ENCODE measurements at regions not wholly inside any gene's neighbourhood (a gene's known extent, or its start where the extent isn't known, plus 50 kb on each side); places are given as distances from the start of the nearest gene placed in this dataset.

- no peaks in the 10 kb centered on the region for H3K27me3 Mint-ChIP-seq
- no peaks in the 10 kb centered on the region for H3K4me1 Mint-ChIP-seq (ENCODE audit: low read depth)
- H3K4me3 Mint-ChIP-seq, result no peak overlapping the region
- no peak overlapping the region for H3K27ac Mint-ChIP-seq
- no peaks in the 10 kb centered on the region for H3K36me3 Mint-ChIP-seq (ENCODE audit: low read depth)
- peaks cover 4% of the 10 kb centered on the region for H3K9me3 Mint-ChIP-seq
Measured at GRCh38 chr14:53456931-53457330, 303.8 kb upstream of the DDHD1 start.

- no peak overlapping the region for H3K4me3 Mint-ChIP-seq
- no peaks in the 10 kb centered on the region for H3K27me3 Mint-ChIP-seq
- H3K4me1 Mint-ChIP-seq (ENCODE audit: low read depth), result no peaks in the 10 kb centered on the region
- no peaks in the 10 kb centered on the region for H3K9me3 Mint-ChIP-seq
- H3K27ac Mint-ChIP-seq, result no peak overlapping the region
- H3K36me3 Mint-ChIP-seq (ENCODE audit: low read depth), result no peaks in the 10 kb centered on the region
Measured at GRCh38 chr14:53452005-53452673, 299.0 kb upstream of the DDHD1 start.

GRCh38 chr14:53450871-53451270, 297.7 kb upstream of the DDHD1 start:
- Mint-ChIP-seq H3K9me3 (no peaks in the 10 kb centered on the region), H3K4me3 (no peak overlapping the region), H3K4me1 (ENCODE audit: low read depth) (no peaks in the 10 kb centered on the region), H3K27ac (no peak overlapping the region), H3K27me3 (no peaks in the 10 kb centered on the region), H3K36me3 (ENCODE audit: low read depth) (no peaks in the 10 kb centered on the region)

GRCh38 chr14:53448682-53449081, 295.6 kb upstream of the DDHD1 start:
- no peaks in the 10 kb centered on the region for H3K4me1 Mint-ChIP-seq (ENCODE audit: low read depth)
- no peaks in the 10 kb centered on the region for H3K36me3 Mint-ChIP-seq (ENCODE audit: low read depth)
- no peaks in the 10 kb centered on the region for H3K27me3 Mint-ChIP-seq
- no peaks in the 10 kb centered on the region for H3K9me3 Mint-ChIP-seq
- no peak overlapping the region for H3K27ac Mint-ChIP-seq
- H3K4me3 Mint-ChIP-seq, result no peak overlapping the region

DNA sequence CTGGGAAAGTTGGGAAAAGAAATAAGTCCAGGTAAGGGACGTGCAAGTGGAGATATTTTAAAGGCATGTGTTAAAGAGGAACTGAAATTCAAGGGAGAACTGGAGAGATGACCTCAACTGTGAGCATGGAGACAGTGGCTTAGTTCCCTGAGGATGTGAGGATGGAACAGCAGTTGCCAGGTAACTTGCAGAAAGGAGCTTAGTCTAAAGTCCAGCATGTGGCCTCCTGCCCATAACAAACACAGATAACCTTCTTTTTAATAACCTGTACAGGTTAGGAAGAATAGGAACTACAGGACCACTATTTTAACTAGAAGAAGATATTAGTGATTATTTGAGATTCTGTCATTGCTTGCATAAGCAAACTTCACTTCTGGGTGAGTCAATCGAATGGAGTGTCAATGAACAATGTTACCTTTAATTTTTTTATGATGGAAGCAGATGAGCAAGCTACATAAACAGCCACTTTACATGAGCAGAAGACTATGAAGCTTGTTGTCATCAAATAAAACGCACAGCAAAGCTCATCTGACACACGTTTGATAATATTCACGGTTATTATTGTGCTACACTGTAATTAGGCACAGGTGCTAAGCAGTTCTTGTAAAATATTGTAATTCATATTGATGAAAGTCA, 291.7 kb upstream of the DDHD1 start:
- Mint-ChIP-seq H3K27me3 (no peaks in the 10 kb centered on the region), H3K36me3 (ENCODE audit: low read depth) (no peaks in the 10 kb centered on the region), H3K27ac (no peak overlapping the region), H3K4me1 (ENCODE audit: low read depth) (no peaks in the 10 kb centered on the region), H3K9me3 (no peaks in the 10 kb centered on the region), H3K4me3 (no peak overlapping the region)

DNA sequence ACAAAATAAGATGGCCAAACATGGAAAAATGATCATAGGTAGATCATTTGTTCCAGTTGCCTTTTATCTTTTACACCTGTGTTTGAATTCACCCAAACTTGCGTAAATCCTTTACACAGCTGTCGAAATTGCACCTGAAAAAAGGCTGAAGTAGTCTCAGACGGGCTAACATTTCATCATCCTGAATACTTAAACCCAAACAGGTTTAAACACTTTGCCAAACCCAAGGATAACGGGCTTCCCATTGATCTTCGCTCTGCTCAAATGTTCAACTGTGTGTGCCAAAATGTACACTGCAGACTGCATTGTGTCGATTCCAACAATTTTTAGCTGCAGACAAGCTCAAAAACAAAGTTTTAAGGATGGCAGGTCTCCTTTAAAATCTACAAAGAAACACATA, 288.7 kb upstream of the DDHD1 start:
- Mint-ChIP-seq H3K36me3 (ENCODE audit: low read depth) (no peaks in the 10 kb centered on the region), H3K4me1 (ENCODE audit: low read depth) (no peaks in the 10 kb centered on the region), H3K27me3 (no peaks in the 10 kb centered on the region), H3K27ac (no peak overlapping the region), H3K4me3 (no peak overlapping the region), H3K9me3 (peaks cover 6% of the 10 kb centered on the region)

DNA sequence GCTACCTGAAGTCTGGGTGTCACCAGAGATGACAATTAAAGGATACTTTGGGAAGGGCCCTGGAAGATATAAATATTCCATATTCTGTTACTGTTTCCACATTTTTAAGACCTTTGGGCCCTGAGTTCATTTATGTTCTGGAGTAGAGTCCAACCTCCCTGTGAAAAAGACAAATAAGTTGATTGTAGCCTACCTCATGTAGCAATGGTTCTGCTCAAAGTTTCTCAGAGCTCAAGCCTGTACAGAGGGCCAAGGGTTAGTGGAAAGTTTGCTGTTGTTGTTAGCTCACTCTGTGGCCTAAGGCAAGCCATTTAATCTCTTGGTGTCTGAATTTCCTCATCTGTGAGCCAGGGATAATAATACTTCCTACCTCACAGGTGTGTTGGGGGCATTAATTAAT, 284.7 kb upstream of the DDHD1 start:
- no peaks in the 10 kb centered on the region for H3K4me1 Mint-ChIP-seq (ENCODE audit: low read depth)
- H3K27me3 Mint-ChIP-seq, result no peaks in the 10 kb centered on the region

DNA sequence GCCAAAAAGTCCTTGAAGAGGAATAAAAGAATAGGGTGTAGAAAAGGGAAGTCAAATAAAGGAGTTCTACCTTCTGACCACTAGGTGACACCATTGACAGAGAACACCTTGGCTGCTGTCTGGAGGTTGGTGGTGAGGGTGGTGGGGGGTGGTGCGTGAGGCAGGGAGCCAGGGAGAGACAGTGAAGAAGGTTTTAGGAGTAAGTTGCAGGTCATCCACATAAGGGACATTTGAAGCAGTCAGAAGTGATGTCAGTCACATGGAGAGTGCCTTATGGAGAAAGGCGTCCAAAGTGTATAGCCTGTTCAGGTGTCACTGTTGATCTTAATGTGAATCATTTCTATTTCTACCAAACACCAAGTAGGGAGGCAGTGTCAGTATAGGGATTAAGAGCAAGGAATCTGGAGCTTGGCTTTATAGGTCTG, 279.3 kb upstream of the DDHD1 start:
- Mint-ChIP-seq H3K9me3 (peaks cover 4% of the 10 kb centered on the region), H3K36me3 (ENCODE audit: low read depth) (no peaks in the 10 kb centered on the region), H3K27ac (no peak overlapping the region), H3K4me3 (no peak overlapping the region), H3K27me3 (no peaks in the 10 kb centered on the region), H3K4me1 (ENCODE audit: low read depth) (no peaks in the 10 kb centered on the region)

More for the DNA sequence above, 284.7 kb upstream of the DDHD1 start:
- H3K9me3 Mint-ChIP-seq, result peaks cover 6% of the 10 kb centered on the region
- H3K36me3 Mint-ChIP-seq (ENCODE audit: low read depth), result no peaks in the 10 kb centered on the region
- H3K27ac Mint-ChIP-seq, result no peak overlapping the region
- H3K4me3 Mint-ChIP-seq, result no peak overlapping the region

DNA sequence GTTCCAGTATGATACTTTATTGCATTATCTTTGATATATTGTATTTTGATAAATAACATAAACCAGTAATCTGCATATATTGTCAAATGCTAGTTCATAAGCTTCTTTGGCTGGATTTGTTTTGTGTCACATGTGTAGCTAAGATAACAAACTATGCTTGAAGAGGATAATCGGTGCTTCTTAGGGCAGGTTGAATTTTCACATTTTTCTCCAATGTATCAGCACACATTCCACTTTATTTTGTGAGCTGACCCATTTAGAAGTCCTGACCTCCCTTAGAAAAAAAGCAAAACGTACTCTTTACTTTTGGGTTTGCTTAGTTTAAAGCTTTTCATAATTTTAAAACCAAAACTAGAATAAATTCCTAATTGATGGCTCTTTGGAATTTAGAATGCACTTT, 277.7 kb upstream of the DDHD1 start:
- Mint-ChIP-seq H3K36me3 (ENCODE audit: low read depth) (no peaks in the 10 kb centered on the region), H3K4me1 (ENCODE audit: low read depth) (no peaks in the 10 kb centered on the region), H3K9me3 (peaks cover 11% of the 10 kb centered on the region), H3K27me3 (no peaks in the 10 kb centered on the region), H3K27ac (no peak overlapping the region), H3K4me3 (no peak overlapping the region)

DNA sequence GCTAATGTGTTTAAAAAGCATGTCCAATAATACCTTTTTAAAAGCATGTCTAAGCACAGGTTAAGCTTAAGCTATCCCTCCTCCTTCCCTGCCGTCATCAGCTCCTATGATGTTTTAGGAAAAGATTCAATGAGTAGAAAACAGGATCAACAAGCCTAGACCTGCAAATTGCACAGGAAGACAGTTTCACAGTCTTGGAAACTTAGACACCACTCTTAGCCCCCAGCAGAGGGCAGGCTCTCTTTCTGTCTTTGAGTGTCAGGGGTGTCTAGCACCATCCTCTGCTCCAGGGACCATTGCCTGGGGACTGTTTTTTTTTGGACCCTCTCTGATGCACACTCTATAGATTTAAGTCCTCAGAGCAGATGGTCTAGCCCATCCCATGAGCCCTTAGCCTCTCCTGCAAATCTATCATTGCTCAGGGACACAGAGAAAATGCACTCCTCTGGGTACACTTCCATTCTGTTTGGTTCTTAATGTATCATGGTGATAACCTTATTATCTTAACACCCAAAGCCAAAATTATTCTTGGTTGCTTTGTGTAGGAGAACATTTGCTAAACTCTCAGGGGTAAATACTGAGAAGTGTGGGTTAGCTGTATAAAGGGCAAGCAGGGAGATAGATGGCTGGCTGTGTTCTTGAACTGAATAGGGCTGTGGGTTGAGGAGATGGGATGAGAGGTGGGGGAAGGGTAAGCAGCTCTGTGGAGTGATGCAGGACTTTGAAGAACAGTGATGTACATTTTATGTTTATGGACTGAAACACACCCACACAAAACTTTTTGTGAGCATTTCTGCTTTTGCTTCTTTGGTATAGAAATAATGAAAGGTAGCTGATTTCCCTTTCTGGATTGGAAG, 259.9 kb upstream of the DDHD1 start:
- peaks cover 21% of the 10 kb centered on the region for H3K9me3 Mint-ChIP-seq
- no peaks in the 10 kb centered on the region for H3K4me1 Mint-ChIP-seq (ENCODE audit: low read depth)
- H3K4me3 Mint-ChIP-seq, result no peak overlapping the region
- no peaks in the 10 kb centered on the region for H3K36me3 Mint-ChIP-seq (ENCODE audit: low read depth)
- no peaks in the 10 kb centered on the region for H3K27me3 Mint-ChIP-seq
- H3K27ac Mint-ChIP-seq, result no peak overlapping the region

- Mint-ChIP-seq H3K36me3 (ENCODE audit: low read depth) (no peaks in the 10 kb centered on the region), H3K27ac (no peak overlapping the region), H3K4me3 (no peak overlapping the region), H3K9me3 (peaks cover 4% of the 10 kb centered on the region), H3K27me3 (no peaks in the 10 kb centered on the region), H3K4me1 (ENCODE audit: low read depth) (no peaks in the 10 kb centered on the region)
Measured at GRCh38 chr14:53411125-53411524, 258.0 kb upstream of the DDHD1 start.

DNA sequence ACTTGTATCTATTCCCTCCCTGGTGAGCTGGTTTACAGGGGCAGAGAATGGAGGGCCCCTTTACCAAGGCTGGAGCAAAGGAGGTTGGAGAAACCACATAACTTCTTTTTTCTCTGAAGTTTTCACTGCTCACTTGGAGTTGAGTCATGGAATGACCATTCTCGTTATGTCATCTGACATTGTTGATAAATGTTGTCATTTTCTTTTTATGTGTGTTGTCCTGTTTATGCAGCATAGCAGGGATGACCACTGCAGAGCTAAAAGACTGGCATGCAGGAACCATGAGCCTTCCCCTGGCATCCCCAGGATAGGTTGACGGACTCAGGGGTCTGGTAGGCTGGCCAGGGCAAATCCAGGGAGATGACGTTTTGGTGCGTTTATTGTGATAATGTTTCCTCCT, 256.8 kb upstream of the DDHD1 start:
- Mint-ChIP-seq H3K9me3 (no peaks in the 10 kb centered on the region), H3K27me3 (no peaks in the 10 kb centered on the region), H3K4me1 (ENCODE audit: low read depth) (no peaks in the 10 kb centered on the region), H3K27ac (no peak overlapping the region), H3K4me3 (no peak overlapping the region), H3K36me3 (ENCODE audit: low read depth) (no peaks in the 10 kb centered on the region)

DNA sequence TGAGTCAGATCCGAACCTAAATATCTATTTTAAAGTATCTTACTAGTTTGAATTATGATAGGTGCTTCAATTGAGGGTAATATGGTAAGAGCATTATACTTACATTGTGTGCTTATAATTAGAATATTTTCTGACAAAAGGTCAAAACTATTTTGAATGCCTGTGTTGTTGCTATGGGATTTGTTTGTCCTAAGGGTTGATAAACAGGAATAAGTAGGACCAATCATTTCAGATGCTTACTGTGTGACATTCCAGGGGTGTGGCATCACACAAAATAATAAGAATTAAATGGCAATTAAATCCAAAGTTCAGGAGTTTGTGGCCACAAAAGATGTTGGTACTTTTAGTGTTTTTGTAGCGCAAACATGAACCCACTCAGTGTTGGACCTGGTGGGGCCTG, 256.2 kb upstream of the DDHD1 start:
- Mint-ChIP-seq H3K36me3 (ENCODE audit: low read depth) (no peaks in the 10 kb centered on the region), H3K4me3 (no peak overlapping the region), H3K27me3 (no peaks in the 10 kb centered on the region), H3K9me3 (no peaks in the 10 kb centered on the region), H3K27ac (no peak overlapping the region), H3K4me1 (ENCODE audit: low read depth) (no peaks in the 10 kb centered on the region)

GRCh38 chr14:53408175-53408879, 255.2 kb upstream of the DDHD1 start:
- Mint-ChIP-seq H3K4me3 (no peak overlapping the region), H3K27ac (no peak overlapping the region), H3K9me3 (no peaks in the 10 kb centered on the region), H3K36me3 (ENCODE audit: low read depth) (no peaks in the 10 kb centered on the region), H3K4me1 (ENCODE audit: low read depth) (no peaks in the 10 kb centered on the region), H3K27me3 (no peaks in the 10 kb centered on the region)

GRCh38 chr14:53406519-53406918, 253.4 kb upstream of the DDHD1 start:
- Mint-ChIP-seq H3K9me3 (no peaks in the 10 kb centered on the region), H3K27ac (no peak overlapping the region), H3K4me3 (no peak overlapping the region), H3K36me3 (ENCODE audit: low read depth) (no peaks in the 10 kb centered on the region), H3K4me1 (ENCODE audit: low read depth) (no peaks in the 10 kb centered on the region), H3K27me3 (no peaks in the 10 kb centered on the region)

All from stimulated activated naive CD8-positive, alpha-beta T cell treated with anti-CD3 and anti-CD28 coated beads, Interleukin-15, Interleukin-2, amounts not matched to agents 100 ng/mL and 50 ng/mL, for 24 hours (primary cell).